Islet precursor cell (in vitro differentiated cells): ENCODE measurements at regions not wholly inside any gene's neighbourhood (a gene's known extent, or its start where the extent isn't known, plus 50 kb on each side); places are given as distances from the start of the nearest gene placed in this dataset.
"Not testable (repeated sequence)": the region's sequence is repeated elsewhere in the genome, so short reads cannot be mapped to it uniquely, and the experiment has no call there.

Source experiments
- DNase-seq: peaks from one replicate; pipeline ENCODE4 v3.0.0-alpha.2; 2018

- no peak for DNase-seq
Observed at GRCh38 chr22:40094485-40094884, 83.2 kb upstream of the TNRC6B start.

GRCh38 chr22:40099887-40100286, 77.8 kb upstream of the TNRC6B start:
- DNase-seq: not testable (repeated sequence)

GRCh38 chr22:40105755-40106154, 72.0 kb upstream of the TNRC6B start:
- no peak for DNase-seq

GRCh38 chr22:40107244-40107643, 70.5 kb upstream of the TNRC6B start:
- no peak for DNase-seq

GRCh38 chr22:40107851-40108378, 69.8 kb upstream of the TNRC6B start:
- peak; percentile 71 for DNase-seq

- no peak for DNase-seq
Observed at GRCh38 chr22:40108396-40108795, 69.3 kb upstream of the TNRC6B start.

- DNase-seq: not testable (repeated sequence)
Observed at GRCh38 chr22:40108926-40109325, 68.8 kb upstream of the TNRC6B start.

GRCh38 chr22:40111451-40111850, 66.3 kb upstream of the TNRC6B start:
- DNase-seq: no peak

- DNase-seq: no peak
Observed at GRCh38 chr22:40112595-40112994, 65.1 kb upstream of the TNRC6B start.

GRCh38 chr22:40113696-40114095, 64.0 kb upstream of the TNRC6B start:
- DNase-seq: no peak

GRCh38 chr22:40114411-40114810, 63.3 kb upstream of the TNRC6B start:
- no peak for DNase-seq

- no peak for DNase-seq
Observed at GRCh38 chr22:40116496-40117200, 61.1 kb upstream of the TNRC6B start.

GRCh38 chr22:40118979-40119378, 58.7 kb upstream of the TNRC6B start:
- DNase-seq: no peak

GRCh38 chr22:40120848-40121247, 56.9 kb upstream of the TNRC6B start:
- DNase-seq: no peak

- DNase-seq: no peak
Observed at GRCh38 chr22:40121461-40121860, 56.3 kb upstream of the TNRC6B start.

GRCh38 chr22:40122792-40123191, 54.9 kb upstream of the TNRC6B start:
- DNase-seq: no peak

- peak; percentile 75 for DNase-seq
Observed at GRCh38 chr22:40123387-40123786, 54.3 kb upstream of the TNRC6B start.
